ENCODE measurements at regions not wholly inside any gene's neighbourhood (a gene's known extent, or its start where the extent isn't known, plus 50 kb on each side); places are given as distances from the start of the nearest gene placed in this dataset.
"Not testable (repeated sequence)": the region's sequence is repeated elsewhere in the genome, so short reads cannot be mapped to it uniquely, and the experiment has no call there.

DNA sequence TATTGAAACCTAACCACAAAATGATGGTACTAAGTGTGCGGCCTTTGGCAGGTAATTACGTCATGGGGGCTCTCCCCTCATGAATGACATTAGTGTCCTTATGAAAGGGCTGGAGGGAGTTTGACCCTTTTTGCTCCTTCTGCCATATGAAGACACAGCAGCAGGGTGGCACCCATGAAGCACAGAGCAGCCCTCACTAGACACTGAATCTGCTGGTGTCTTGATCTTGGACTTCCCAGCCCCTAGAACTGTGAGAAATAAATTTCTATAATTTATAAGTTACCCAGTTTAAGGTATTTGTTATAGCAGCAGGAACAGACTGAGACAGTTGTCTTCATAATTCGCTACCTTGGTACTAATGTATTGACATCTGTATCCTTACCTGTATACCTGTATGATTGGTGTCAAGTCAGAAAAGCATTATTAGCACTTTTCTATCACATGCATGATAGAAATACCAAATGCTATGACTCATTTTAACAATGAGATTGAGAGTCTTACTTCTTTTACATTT is 80.4 kb downstream of the GCNT4 start:
- intact Hi-C loops (cut with micrococcal nuclease; ENCODE audit: unreplicated experiment) (no loop called here), in situ Hi-C loops (cut with HindIII; ENCODE audit: low pct_unique_long_range_greater_than_20kb, low sequenced_read_pairs) (no loop called here)
- H3K27ac ChIP-seq (ENCODE audit: low read length): no peak overlapping the region
- ChIA-PET POLR2A (no interaction called here), CTCF (no interaction called here)
- no peak for DNase-seq (ENCODE audit: low read depth, low spot score)
- H3K4me3 ChIP-seq (ENCODE audit: low read depth in 2 of 2, low read length in 2 of 2): no peak overlapping the region
- H3K36me3 ChIP-seq (ENCODE audit: control insufficient read depth, insufficient read depth, low read length): no peaks in the 10 kb centered on the region
- no TSS peak for BruUV-seq (replicated peaks)
- H3K27me3 ChIP-seq (ENCODE audit: control insufficient read depth, insufficient read depth, low read length): peaks cover 7% of the 10 kb centered on the region
- no peaks in the 10 kb centered on the region for H3K9me3 ChIP-seq (ENCODE audit: control insufficient read depth, insufficient read depth, low read depth, low read length)
- no peaks in the 10 kb centered on the region for H3K4me1 ChIP-seq (ENCODE audit: control insufficient read depth, insufficient read depth, low read length)
- ATAC-seq: no peak
- TF ChIP-seq SIN3A (IDR thresholded peaks at IDR 0.05; ENCODE audit: borderline replicate concordance, insufficient read depth, low read depth, low read length) (no peak), TCF7L2 (IDR thresholded peaks at IDR 0.05; ENCODE audit: low read depth, low read length) (no peak), POLR2AphosphoS5 (IDR thresholded peaks at IDR 0.05; ENCODE audit: low read depth, low read length) (no peak)
- TF ChIP-seq, protein P1, sequence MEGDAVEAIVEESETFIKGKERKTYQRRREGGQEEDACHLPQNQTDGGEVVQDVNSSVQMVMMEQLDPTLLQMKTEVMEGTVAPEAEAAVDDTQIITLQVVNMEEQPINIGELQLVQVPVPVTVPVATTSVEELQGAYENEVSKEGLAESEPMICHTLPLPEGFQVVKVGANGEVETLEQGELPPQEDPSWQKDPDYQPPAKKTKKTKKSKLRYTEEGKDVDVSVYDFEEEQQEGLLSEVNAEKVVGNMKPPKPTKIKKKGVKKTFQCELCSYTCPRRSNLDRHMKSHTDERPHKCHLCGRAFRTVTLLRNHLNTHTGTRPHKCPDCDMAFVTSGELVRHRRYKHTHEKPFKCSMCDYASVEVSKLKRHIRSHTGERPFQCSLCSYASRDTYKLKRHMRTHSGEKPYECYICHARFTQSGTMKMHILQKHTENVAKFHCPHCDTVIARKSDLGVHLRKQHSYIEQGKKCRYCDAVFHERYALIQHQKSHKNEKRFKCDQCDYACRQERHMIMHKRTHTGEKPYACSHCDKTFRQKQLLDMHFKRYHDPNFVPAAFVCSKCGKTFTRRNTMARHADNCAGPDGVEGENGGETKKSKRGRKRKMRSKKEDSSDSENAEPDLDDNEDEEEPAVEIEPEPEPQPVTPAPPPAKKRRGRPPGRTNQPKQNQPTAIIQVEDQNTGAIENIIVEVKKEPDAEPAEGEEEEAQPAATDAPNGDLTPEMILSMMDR (IDR thresholded peaks at IDR 0.05): no peak
- TF ChIP-seq, protein P2, sequence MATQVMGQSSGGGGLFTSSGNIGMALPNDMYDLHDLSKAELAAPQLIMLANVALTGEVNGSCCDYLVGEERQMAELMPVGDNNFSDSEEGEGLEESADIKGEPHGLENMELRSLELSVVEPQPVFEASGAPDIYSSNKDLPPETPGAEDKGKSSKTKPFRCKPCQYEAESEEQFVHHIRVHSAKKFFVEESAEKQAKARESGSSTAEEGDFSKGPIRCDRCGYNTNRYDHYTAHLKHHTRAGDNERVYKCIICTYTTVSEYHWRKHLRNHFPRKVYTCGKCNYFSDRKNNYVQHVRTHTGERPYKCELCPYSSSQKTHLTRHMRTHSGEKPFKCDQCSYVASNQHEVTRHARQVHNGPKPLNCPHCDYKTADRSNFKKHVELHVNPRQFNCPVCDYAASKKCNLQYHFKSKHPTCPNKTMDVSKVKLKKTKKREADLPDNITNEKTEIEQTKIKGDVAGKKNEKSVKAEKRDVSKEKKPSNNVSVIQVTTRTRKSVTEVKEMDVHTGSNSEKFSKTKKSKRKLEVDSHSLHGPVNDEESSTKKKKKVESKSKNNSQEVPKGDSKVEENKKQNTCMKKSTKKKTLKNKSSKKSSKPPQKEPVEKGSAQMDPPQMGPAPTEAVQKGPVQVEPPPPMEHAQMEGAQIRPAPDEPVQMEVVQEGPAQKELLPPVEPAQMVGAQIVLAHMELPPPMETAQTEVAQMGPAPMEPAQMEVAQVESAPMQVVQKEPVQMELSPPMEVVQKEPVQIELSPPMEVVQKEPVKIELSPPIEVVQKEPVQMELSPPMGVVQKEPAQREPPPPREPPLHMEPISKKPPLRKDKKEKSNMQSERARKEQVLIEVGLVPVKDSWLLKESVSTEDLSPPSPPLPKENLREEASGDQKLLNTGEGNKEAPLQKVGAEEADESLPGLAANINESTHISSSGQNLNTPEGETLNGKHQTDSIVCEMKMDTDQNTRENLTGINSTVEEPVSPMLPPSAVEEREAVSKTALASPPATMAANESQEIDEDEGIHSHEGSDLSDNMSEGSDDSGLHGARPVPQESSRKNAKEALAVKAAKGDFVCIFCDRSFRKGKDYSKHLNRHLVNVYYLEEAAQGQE (IDR thresholded peaks at IDR 0.05; ENCODE audit: insufficient read depth in 1 of 2, low read depth in 2 of 2, low read length in 1 of 2): no peak

DNA sequence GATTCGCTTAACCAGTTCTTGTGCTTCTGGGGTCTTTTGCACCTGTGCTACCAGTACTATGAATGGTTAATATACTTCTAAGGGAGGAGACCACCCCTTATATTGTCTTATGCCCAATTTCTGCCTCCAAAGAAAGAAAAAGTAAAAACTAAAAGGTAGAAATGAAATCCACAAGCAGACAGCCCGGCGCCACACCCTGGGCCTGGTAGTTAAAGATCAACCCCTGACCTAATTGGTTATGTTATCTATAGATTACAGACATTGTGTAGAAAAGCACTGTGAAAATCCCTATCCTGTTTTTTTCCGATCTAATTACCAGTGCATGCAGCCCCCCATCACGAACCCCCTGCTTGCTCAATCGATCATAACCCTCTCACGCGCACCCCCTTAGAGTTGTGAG is 81.5 kb downstream of the GCNT4 start:
- in situ Hi-C loops (cut with HindIII; ENCODE audit: low pct_unique_long_range_greater_than_20kb, low sequenced_read_pairs); CTCF ChIA-PET; BruUV-seq (replicated peaks); intact Hi-C loops (cut with micrococcal nuclease; ENCODE audit: unreplicated experiment); DNase-seq (ENCODE audit: low read depth, low spot score); H3K36me3 ChIP-seq (ENCODE audit: control insufficient read depth, insufficient read depth, low read length); POLR2A ChIA-PET; H3K4me1 ChIP-seq (ENCODE audit: control insufficient read depth, insufficient read depth, low read length); H3K27ac ChIP-seq (ENCODE audit: low read length); H3K4me3 ChIP-seq (ENCODE audit: low read depth in 2 of 2, low read length in 2 of 2); ATAC-seq; H3K9me3 ChIP-seq (ENCODE audit: control insufficient read depth, insufficient read depth, low read depth, low read length): not testable (repeated sequence)
- peaks cover 12% of the 10 kb centered on the region for H3K27me3 ChIP-seq (ENCODE audit: control insufficient read depth, insufficient read depth, low read length)

DNA sequence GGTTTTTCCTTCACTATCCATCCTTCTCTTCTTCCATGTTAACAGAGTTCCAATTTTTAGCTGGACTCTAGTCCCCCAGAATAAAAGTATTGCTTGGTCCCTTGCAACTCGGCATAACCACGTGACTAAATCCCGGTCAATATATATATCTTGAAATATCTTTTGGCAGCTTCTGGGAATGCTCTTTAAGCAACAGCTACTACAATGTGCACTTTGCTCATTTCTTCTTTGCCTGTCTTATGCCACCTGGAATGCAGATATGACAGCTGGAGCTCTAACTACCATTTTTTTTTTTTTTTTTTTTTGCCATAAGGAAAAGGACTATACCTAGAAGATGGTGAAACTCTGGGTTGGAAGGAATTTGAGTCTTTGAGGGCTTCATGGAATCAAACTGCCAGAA is 82.6 kb downstream of the GCNT4 start:
- Histone ChIP-seq H3K4me1 (ENCODE audit: control insufficient read depth, insufficient read depth, low read length) (no peaks in the 10 kb centered on the region), H3K36me3 (ENCODE audit: control insufficient read depth, insufficient read depth, low read length) (no peaks in the 10 kb centered on the region), H3K4me3 (ENCODE audit: low read depth in 2 of 2, low read length in 2 of 2) (no peak overlapping the region), H3K27ac (ENCODE audit: low read length) (no peak overlapping the region), H3K9me3 (ENCODE audit: control insufficient read depth, insufficient read depth, low read depth, low read length) (no peaks in the 10 kb centered on the region), H3K27me3 (ENCODE audit: control insufficient read depth, insufficient read depth, low read length) (peaks cover 7% of the 10 kb centered on the region)
- TF ChIP-seq SIN3A (IDR thresholded peaks at IDR 0.05; ENCODE audit: borderline replicate concordance, insufficient read depth, low read depth, low read length): no peak
- no peak for TF ChIP-seq POLR2AphosphoS5 (IDR thresholded peaks at IDR 0.05; ENCODE audit: low read depth, low read length)
- TF ChIP-seq, protein P1 (IDR thresholded peaks at IDR 0.05): no peak
- TF ChIP-seq TCF7L2 (IDR thresholded peaks at IDR 0.05; ENCODE audit: low read depth, low read length): no peak
- TF ChIP-seq, protein P2 (IDR thresholded peaks at IDR 0.05; ENCODE audit: insufficient read depth in 1 of 2, low read depth in 2 of 2, low read length in 1 of 2): no peak
- in situ Hi-C loops (cut with HindIII; ENCODE audit: low pct_unique_long_range_greater_than_20kb, low sequenced_read_pairs): no loop called here
- ATAC-seq (no peak), DNase-seq (ENCODE audit: low read depth, low spot score) (no peak)
- intact Hi-C loops (cut with micrococcal nuclease; ENCODE audit: unreplicated experiment): no loop called here
- ChIA-PET POLR2A (interaction anchor here (0.6 to 0.7 kb wide), 3 partner anchors 8 to 576 kb away, joined by 3 to 4 read pairs (median 4); no protein-coding TSS in a partner anchor), CTCF (no interaction called here)
- BruUV-seq (replicated peaks): no TSS peak
